ENCODE measurements at regions not wholly inside any gene's neighbourhood (a gene's known extent, or its start where the extent isn't known, plus 50 kb on each side); places are given as distances from the start of the nearest gene placed in this dataset.

DNA sequence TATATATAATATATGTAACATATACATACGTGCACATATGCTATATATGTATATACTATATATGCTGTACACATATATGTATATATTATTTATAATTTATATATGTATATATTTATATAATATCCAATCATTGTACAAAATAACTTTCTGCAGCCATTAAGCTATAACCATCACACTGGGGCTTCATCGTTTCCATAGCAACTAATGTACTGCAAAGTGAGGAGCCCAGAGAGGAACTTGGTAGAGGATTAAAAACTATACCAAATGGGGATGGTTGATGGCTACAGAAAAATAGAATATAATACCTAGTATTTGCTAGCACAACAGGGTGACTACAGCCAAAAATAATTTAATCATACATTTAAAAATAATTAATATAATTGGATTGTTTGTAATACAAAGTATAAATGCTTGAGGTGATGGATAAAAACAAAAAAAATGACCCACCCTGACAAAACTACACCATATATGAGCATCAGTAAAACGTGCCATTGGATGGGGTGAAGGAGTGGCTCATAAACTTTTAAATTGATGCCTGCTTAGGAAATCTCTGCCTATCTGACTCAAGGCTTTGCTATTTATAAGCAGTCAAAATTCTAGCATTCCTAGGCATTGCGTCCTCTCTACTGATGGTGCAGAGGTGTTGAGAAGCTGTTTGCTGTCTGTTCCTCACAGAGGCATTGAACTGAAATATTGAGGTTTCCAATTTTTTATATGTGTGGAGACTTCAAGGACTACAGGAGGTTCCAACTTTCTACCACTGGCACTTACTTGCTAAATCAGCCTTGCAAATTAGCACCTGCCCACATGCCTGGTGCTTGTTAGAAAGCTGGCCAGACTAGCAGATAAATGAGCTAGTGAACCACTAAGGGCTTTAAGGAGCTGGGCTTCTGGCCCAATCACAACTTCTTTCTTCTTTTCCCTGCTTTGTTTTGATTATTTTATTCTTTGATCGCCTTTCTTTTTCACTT, 190.1 kb downstream of the SCP2D1 start:
- TF ChIP-seq POLR2A (IDR thresholded peaks at IDR 0.05) (no peak), POLR2AphosphoS5 (IDR thresholded peaks at IDR 0.05) (no peak)
